SK-N-SH (cell line): ENCODE measurements at regions not wholly inside any gene's neighbourhood (a gene's known extent, or its start where the extent isn't known, plus 50 kb on each side); places are given as distances from the start of the nearest gene placed in this dataset.

Experiments
- EZH2phosphoT487 ChIP-seq: fragments of 200-600 bp; sonication (generic); IDR thresholded peaks from 2 replicates; pipeline ENCODE4 v1.6.1; 2017; ENCODE audit warnings: low read depth, mixed run types, mild to moderate bottlenecking, antibody characterized with exemption, moderate library complexity, borderline replicate concordance
- GATA2 ChIP-seq: sonication (generic); formaldehyde crosslinking; IDR thresholded peaks from 2 replicates; pipeline ENCODE4 v1.5.0; 2020; ENCODE audit warnings: mild to moderate bottlenecking, missing genetic modification reagents
- POLR2AphosphoS5 ChIP-seq: IDR thresholded peaks from 2 replicates; pipeline ENCODE4 v1.6.1; 2012; ENCODE audit warnings: low read depth, low read length
- RCOR1 ChIP-seq: fragments of 150-350 bp; IDR thresholded peaks from 2 replicates; pipeline ENCODE4 v1.6.1; 2017; ENCODE audit warnings: antibody characterized with exemption, low read length
- TEAD4 ChIP-seq: IDR thresholded peaks from 2 replicates; pipeline ENCODE4 v1.4.0; 2012; ENCODE audit warnings: mild to moderate bottlenecking, borderline replicate concordance; ENCODE audit not compliant: insufficient read depth
- ZBTB33 ChIP-seq: IDR thresholded peaks from 2 replicates; pipeline ENCODE4 v1.4.0; 2012; ENCODE audit warnings: low read depth, borderline replicate concordance
- TF ChIP-seq, protein P1 (sequence below): fragments of 200-600 bp; sonication (generic); IDR thresholded peaks from 2 replicates; pipeline ENCODE4 v1.6.1; 2017; ENCODE audit warnings: antibody characterized with exemption, mild to moderate bottlenecking, moderate library complexity
- TF ChIP-seq, protein P2 (sequence below): IDR thresholded peaks from 2 replicates; pipeline ENCODE4 v1.4.0; 2012; ENCODE audit warnings: low read depth
- TF ChIP-seq, protein P3 (sequence below): fragments of 150-350 bp; IDR thresholded peaks from 2 replicates; pipeline ENCODE4 v1.6.1; 2017; ENCODE audit warnings: antibody characterized with exemption, low read length, low read depth, borderline replicate concordance

GRCh38 chr12:25854991-25855390 lies 103.5 kb upstream of the RASSF8 start:
- no peak for TF ChIP-seq RCOR1
- no peak for TF ChIP-seq GATA2
- TF ChIP-seq EZH2phosphoT487: no peak
- TF ChIP-seq, protein P1, sequence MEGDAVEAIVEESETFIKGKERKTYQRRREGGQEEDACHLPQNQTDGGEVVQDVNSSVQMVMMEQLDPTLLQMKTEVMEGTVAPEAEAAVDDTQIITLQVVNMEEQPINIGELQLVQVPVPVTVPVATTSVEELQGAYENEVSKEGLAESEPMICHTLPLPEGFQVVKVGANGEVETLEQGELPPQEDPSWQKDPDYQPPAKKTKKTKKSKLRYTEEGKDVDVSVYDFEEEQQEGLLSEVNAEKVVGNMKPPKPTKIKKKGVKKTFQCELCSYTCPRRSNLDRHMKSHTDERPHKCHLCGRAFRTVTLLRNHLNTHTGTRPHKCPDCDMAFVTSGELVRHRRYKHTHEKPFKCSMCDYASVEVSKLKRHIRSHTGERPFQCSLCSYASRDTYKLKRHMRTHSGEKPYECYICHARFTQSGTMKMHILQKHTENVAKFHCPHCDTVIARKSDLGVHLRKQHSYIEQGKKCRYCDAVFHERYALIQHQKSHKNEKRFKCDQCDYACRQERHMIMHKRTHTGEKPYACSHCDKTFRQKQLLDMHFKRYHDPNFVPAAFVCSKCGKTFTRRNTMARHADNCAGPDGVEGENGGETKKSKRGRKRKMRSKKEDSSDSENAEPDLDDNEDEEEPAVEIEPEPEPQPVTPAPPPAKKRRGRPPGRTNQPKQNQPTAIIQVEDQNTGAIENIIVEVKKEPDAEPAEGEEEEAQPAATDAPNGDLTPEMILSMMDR: no peak
- TF ChIP-seq ZBTB33: no peak
- no peak for TF ChIP-seq POLR2AphosphoS5
- no peak for TF ChIP-seq TEAD4
- TF ChIP-seq, protein P2, sequence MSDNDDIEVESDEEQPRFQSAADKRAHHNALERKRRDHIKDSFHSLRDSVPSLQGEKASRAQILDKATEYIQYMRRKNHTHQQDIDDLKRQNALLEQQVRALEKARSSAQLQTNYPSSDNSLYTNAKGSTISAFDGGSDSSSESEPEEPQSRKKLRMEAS: no peak
- TF ChIP-seq, protein P3, sequence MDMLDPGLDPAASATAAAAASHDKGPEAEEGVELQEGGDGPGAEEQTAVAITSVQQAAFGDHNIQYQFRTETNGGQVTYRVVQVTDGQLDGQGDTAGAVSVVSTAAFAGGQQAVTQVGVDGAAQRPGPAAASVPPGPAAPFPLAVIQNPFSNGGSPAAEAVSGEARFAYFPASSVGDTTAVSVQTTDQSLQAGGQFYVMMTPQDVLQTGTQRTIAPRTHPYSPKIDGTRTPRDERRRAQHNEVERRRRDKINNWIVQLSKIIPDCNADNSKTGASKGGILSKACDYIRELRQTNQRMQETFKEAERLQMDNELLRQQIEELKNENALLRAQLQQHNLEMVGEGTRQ: no peak
